ENCODE measurements at regions not wholly inside any gene's neighbourhood (a gene's known extent, or its start where the extent isn't known, plus 50 kb on each side); places are given as distances from the start of the nearest gene placed in this dataset.

DNA sequence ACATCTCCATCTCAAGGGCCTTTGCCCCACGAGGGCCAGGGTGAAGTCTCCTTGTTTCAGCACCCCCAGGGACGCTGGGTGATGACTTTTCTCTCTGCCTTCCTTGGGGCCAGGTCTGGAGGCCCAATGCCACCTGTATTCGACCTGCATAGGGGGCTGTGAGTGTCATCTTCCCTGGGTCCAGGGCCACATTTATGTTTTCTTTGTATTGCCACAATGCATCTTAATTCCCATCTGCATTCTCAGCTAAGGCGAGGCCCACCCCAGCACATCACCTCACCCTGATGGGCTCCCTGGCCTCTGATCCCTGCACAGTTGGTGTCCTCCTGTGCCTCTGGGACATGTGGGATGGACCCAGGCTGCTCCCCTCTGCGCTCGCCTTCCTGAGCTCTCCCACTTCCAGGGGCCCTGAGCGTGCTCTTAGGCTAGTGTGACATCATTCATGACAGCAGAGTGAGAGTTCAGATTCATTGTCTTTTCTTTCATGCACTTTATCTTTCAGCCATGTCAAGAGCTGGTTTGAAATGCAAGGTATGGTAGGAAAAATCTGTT, 122.0 kb upstream of the COPS8 start:
- peak; percentile 2 for DNase-seq

DNA sequence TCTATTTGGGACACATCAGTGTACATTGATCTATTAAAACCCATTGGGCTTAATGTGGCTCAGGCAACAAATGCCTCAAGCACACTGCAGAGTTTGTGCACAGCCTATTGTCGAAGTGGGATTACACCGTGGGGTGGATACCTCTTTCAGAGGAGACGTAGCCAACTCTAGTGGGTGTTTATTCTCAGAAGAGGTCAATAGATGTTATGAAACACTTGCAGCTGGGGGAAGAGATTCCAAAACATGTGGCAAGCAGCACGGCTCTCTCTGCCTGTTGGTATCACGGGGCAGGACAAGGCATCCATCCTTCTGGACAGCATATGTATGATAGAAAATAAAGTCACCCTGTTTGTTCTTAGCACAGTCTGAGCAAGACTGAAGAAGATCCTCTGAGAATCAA, 121.4 kb upstream of the COPS8 start:
- peak; percentile 40 for DNase-seq

GRCh38 chr2:236965021-236965840, 120.5 kb upstream of the COPS8 start:
- peak; percentile 26 for DNase-seq

DNA sequence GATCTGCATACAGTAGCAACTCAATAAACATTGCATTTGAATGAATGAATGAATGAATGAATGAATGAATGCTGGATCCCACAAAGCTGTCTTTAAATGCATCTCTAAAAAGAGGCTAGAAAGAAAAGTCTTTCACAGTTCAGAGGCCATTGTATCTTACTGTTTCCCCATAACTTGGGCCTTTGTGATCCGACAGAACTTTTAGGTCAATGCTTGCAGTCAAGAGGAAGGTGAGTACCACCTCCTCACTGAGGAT, 119.9 kb upstream of the COPS8 start:
- DNase-seq: no peak

DNA sequence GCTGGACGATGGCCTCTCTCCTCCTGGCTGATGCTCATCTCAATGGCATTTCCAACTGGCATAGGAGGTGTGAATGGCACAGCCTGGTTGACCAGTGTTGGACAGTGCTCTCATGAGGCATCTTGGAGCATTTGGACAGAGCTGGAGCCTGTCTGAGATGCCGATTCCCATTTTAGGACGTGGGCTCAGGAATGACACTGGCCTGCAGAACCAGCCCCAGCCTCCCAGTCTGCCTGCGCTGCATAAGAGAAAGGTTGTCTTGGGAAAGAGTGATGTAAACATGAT, 118.2 kb upstream of the COPS8 start:
- no peak for DNase-seq

- peak; percentile 37 for DNase-seq
Measured at GRCh38 chr2:236968101-236968879, 117.4 kb upstream of the COPS8 start.

DNA sequence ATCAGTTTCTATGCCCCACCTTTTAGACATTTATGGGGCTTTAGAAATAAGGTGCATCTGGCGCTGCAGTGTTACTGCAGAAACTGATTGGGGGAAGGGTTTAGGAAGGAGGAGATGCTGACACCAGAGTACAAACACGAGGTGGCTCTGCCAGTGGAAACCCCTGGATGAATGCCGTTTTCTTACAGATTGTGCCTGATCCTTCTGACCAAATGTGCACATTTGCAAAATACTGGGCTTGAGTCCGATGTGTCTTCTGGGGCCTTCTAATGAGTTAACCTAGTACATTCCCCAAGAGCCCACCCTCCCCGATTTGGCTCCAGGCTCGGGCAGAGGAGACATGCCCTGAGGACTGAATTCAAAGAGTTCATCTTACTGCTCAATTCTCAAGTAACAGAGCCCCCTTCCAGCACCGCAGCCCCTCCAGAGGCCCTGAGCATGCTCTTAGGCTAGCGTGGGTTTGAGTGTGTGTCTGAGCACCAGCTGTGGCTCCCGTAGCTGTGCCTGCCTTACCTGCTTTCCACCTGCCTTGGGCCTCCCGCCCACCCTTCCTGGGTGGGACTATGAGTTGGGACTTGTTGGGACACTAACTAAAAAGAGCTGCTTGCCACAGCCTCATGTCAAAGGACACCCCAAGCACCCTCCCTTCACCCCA, 116.7 kb upstream of the COPS8 start:
- DNase-seq: peak; percentile 29

DNA sequence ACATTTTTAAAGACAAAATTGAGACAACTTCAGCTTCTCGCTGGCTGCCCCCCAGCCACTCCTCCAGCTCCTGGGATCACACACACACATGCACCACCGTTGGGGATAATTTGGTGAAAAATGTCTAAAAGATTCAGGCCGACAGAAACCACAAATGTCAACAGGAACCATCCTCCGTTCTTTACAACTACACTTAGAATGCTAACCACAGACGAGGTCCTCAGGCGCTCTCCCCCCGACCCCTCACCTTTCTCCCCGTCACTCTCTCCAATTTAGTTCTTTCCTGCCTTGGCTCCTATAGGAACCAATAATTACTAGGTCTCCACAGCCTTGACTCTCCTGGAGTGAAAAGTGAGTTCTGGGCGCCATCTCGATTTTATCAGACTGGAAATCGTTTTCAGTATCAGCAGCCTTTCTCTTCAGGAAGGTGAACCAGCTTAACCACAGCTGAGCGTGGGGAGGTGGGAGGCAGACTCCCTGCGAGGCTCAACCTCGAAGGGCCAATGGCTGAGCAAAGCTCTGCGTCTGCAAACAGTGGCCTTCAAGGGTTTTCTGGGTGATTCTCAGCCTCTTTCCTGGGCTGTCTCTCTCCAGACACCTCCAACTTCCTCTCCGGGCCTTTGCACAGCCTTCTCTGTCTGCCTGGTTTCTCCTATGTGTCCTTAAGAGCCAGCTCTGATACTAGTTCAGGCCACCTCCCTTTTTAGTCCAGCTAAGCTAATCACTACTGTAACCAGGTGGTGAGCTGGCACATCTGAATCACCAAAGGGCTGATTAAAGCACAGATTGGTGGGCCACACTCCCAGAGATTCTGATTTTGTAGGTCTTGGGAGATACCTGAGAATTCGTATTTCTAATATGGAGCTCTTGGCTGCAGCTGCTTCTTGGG, 115.7 kb upstream of the COPS8 start:
- peak; percentile 18 for DNase-seq

DNA sequence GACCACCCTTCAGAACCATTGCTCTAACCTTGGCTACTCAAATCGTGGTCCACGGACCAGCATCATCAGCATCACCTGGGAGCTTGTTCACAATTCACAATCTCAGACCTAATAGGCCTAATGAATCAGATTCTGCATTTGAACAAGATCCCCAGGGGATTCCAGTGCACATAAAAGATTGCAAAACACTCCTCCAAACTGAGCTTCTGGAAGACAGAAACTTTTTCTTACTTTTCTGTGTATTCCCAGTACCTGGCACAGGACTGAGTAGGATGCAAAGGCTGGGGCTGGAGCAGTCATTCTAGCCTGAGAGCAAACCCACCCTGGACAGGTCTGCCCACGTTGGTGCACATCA, 115.1 kb upstream of the COPS8 start:
- DNase-seq: no peak

DNA sequence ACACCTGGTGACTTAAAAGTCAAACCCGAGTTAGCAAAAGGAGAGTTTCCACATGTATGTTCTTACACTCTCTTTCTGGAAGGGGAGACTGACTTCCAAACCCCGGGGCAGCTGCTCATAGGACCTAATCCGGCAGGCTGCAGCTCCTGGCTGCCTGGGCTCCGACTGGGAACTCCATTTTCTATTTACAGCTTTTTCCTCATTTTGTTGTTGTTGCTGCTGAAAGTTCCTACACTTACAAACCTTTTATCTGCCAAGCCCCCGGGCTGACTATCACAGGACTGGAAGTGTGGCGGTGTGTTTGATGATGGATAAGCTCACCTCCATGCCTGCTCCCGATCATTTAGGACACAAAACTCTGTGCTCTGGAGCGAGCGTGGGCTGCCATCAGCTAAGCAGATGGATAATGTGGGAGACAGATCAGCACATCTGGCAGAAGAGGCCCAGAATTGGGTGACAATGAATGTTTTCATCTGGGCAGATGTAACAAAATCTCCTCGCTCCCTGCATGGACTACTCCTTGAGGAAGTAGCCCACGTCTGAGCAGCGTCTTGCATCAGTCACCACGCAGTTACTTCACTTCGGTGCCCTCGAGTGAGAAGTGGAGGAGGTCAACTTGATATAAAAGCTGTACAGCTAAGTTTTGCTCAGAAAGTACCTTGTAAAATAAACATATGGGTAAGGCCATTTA, 114.4 kb upstream of the COPS8 start:
- DNase-seq: peak; percentile 52

DNA sequence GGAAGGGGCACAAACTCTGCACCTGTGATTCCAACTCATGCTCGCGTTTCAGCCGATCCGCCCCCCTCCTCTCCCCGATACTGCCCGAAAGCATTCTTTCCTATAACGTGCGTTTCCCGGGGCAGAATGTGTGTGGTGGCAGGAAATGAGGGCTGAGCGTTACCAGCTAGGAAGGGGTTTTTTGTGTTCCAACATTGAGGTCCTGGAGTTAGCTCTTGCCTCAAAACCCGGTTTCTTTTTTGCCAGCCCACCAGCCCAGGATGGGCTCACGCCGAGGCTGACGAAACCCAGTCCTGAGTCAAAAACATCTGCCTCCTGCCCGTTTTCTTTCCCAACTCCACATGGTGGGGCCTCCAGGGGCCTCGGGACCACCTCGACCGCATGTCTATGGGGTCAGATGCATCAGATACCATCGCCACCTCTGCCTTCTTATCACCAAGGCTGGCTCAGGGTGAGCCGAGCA, 113.7 kb upstream of the COPS8 start:
- peak; percentile 37 for DNase-seq

- DNase-seq: peak; percentile 69
Measured at GRCh38 chr2:236972491-236973342, 113.0 kb upstream of the COPS8 start.

DNA sequence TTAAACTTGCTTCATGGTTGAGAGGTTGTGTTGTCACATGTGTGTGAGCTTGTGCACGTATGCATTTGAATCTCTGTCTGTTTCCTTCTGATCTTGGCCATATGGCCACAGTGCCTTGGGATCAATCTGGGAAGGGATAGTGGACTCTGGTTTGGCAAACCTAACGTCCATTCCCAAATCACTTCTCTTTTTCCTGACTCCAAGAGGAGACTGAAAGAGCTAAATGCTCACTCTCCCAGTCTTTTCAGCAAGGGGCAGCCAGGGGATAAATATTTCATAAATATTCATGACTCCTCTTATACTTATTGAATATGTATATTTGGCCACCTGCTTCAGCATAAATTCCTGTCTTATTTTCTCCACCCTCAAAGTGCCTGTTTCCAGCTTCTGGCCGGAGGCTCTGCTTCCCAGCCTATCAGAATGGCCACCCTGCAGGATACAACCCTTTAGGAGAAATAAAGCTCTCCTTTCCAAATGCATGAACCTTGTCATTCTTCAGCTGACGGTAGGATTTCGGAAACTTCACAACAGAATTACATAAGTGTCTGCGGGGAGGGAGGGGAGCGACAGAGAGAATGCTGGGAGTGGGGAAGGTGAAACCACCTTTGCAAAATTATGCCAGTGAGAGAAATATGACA, 112.2 kb upstream of the COPS8 start:
- peak; percentile 34 for DNase-seq

DNA sequence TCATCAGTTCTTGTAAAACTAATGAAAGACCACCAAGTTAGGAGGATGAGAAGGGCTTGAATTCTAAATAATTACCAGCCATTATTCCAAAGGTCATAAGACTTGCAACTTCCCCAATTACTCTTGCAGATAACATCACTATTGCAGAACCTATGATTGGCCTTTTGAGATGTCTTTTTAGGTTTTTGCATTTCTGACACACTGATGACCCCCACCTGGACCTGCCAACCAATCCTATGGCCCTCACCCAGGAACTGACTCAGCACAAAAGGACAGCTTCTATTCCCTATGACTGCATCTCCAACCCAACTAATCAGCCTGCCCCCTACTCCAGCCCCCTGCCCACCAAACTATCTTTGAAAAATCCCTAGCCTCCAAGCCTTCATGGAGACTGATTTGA, 111.5 kb upstream of the COPS8 start:
- DNase-seq: peak; percentile 26

DNA sequence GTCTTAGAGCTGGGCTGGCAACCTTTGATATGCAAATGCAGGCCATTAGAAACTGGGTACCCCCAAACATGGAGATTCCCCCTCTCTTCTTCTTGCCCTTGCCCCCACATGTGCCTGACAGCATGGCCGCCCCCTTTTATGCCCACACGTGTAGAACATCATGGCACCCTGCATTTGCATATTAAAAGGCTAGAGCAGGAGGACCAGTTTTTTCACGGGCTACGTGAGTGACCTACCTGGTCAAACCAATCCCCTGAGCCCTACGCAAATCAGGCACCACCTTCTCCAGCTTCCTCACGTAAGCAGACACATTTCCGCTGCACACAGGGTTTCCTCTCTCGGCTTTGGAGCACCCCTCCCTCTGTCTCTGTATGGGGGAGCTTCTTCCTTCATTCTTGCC, 110.9 kb upstream of the COPS8 start:
- peak; percentile 21 for DNase-seq

- peak; percentile 2 for DNase-seq
Measured at GRCh38 chr2:236975766-236976165, 109.9 kb upstream of the COPS8 start.

GRCh38 chr2:236976266-236977062, 109.2 kb upstream of the COPS8 start:
- peak; percentile 25 for DNase-seq

DNA sequence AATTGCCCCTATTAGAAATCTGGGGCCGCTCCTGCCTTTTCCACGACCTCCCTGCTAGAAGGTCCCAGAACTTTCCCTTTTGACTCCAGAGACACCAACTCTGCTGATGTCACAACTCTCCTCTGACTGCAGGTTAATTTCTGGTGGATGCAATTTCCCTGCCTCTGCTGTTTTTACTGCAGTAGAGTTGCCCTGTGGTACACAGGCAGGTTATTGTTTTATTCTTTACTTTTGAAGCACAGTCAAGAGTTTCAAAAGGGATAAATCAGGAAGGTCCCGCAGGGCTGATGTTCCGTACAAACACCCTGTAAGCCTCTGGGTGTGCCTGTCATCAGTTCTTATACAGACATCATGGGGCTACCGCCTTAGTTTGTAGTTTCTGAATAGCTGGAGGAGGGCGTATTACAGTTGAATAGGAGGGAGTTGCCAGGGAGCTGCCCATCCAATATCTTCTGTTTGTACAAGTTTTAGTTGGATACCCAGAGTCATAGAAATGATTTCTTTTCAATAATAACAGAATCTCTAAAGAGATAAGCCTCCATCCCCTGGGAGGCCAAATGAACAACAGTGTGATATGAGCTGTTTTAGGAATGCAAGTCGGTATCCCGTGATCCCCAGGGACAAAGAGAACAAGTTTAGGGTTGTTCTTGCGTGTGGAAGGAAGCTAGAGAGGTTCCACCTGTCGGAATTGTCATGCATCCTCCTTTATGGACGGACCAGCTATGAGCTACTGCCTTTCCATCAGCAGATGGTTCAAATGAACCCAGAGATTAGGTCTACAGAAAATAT, 108.4 kb upstream of the COPS8 start:
- DNase-seq: peak; percentile 24

DNA sequence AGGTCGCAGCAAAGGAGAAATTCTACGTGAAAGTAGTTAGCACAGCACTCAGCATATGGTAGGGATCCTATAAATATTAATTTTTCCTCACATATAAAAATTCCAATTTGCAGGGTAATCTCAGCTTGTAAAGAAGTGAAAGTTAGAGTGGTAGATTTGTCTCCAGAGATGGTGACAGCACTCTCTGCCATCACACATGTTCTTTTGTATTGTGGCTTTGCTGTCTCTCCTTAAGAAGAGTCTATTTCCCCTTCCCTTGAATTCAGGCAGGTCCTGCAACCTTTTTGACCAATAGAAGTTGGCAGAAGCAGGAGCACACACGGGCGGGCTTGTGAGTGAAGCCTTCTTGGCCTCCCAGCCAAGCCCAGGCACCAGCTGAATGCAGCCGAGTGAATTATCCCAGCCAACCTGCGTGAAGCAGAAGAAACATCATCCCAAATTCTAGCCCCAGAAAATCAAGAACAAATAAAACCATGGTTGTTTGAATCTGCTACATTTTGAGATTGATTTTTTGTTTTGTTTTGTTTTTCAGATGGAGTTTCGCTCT, 107.8 kb upstream of the COPS8 start:
- DNase-seq: peak; percentile 9
